Activated CD8-positive, alpha-beta T cell treated with anti-CD3 and anti-CD28 coated beads, Interleukin-2, amount 10 ng/mL, durations not matched to agents 7 days and 5 days (primary cell): ENCODE measurements at regions not wholly inside any gene's neighbourhood (a gene's known extent, or its start where the extent isn't known, plus 50 kb on each side); places are given as distances from the start of the nearest gene placed in this dataset.

Source experiments
- ATAC-seq: fragments of 150-1000 bp; cut with Tn5 transposase; one replicate; pipeline ENCODE4 v1.10.0; 2021; ENCODE audit warnings: moderate library complexity
- CTCF ChIA-PET: fragments of 350-600 bp; sonication (Branson Sonifier 250); formaldehyde crosslinking; loops from one replicate; lab custom pipeline; 2021; ENCODE audit warnings: antibody characterized with exemption; lab: Charles Lee
- POLR2A ChIA-PET: fragments of 350-600 bp; sonication (Branson Sonifier 250); formaldehyde crosslinking; loops from one replicate; lab custom pipeline; 2021; ENCODE audit warnings: antibody characterized with exemption; lab: Charles Lee
- DNase-seq: peaks from one replicate; pipeline ENCODE4 v3.0.0-alpha.2; 2020
- H3K27ac Mint-ChIP-seq: one replicate; pipeline ENCODE4 v1.8.0; 2021; ENCODE audit warnings: mild to moderate bottlenecking, mixed read lengths
- H3K27me3 Mint-ChIP-seq: one replicate; pipeline ENCODE4 v1.8.0; 2021; ENCODE audit warnings: low read depth, mixed read lengths
- H3K36me3 Mint-ChIP-seq: one replicate; pipeline ENCODE4 v1.8.0; 2021; ENCODE audit warnings: low read depth, mixed read lengths
- H3K4me1 Mint-ChIP-seq: one replicate; pipeline ENCODE4 v1.8.0; 2021; ENCODE audit warnings: low read depth, mixed read lengths
- H3K4me3 Mint-ChIP-seq: one replicate; pipeline ENCODE4 v1.8.0; 2021; ENCODE audit warnings: mild to moderate bottlenecking, mixed read lengths
- H3K9me3 Mint-ChIP-seq: one replicate; pipeline ENCODE4 v1.8.0; 2022; ENCODE audit warnings: mixed read lengths; ENCODE audit not compliant: insufficient read depth

DNA sequence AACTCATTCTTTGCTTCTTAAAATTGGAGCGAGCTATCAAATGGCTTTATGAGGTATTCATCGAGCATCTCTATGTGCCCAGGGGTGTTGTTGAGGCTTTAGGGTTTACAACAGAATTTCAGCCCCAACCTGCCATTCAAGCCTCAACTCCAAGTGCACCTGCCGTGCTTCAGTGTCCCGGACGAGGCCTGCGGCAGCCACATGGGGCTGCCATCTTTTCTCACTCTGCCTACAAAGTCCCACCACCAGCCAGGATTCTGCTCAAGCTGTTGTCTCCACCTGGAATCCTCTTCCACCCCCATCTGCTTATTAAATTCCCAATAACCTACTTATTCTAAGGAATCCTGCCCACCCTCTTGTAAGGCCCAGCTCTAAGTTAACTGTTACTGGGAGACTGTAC is 242.4 kb downstream of the OPA1 start:
- no peak overlapping the region for H3K4me3 Mint-ChIP-seq
- ChIA-PET POLR2A (no interaction called here), CTCF (no interaction called here)
- no peaks in the 10 kb centered on the region for H3K9me3 Mint-ChIP-seq
- no peaks in the 10 kb centered on the region for H3K4me1 Mint-ChIP-seq
- no peak overlapping the region for H3K27ac Mint-ChIP-seq
- no peak for DNase-seq
- H3K27me3 Mint-ChIP-seq: peaks cover 10% of the 10 kb centered on the region
- no peak for ATAC-seq
- no peaks in the 10 kb centered on the region for H3K36me3 Mint-ChIP-seq

DNA sequence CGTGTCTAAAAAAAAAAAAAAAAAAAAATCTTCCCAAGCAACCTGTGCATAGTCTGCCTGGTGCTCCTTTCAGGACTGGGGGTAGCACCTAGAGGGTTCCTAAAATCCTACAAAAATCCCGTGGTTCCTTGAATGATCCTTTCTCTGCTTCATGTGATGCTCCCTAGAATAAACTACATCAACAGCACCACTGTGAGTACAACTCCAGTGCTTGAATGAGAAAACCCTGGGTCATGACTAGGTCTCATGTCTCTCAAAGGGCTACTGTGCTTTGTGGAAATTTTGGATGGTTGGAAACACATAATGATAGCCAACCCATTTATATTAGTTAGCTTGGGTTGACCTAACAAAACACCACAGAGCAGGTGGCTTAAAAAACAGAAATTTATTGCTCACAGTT is 243.5 kb downstream of the OPA1 start:
- Mint-ChIP-seq H3K4me3 (no peak overlapping the region), H3K4me1 (no peaks in the 10 kb centered on the region), H3K9me3 (no peaks in the 10 kb centered on the region), H3K36me3 (no peaks in the 10 kb centered on the region), H3K27ac (no peak overlapping the region), H3K27me3 (peaks cover 16% of the 10 kb centered on the region)
- DNase-seq: no peak
- ChIA-PET POLR2A (no interaction called here), CTCF (interaction anchor here (0.5 kb wide), 1 partner anchor 23 kb away, joined by 3 read pairs; no protein-coding TSS in a partner anchor)
- no peak for ATAC-seq

GRCh38 chr3:193836918-193837317 is 243.9 kb downstream of the OPA1 start:
- Mint-ChIP-seq H3K27me3 (peaks cover 20% of the 10 kb centered on the region), H3K27ac (no peak overlapping the region), H3K4me1 (no peaks in the 10 kb centered on the region), H3K36me3 (no peaks in the 10 kb centered on the region), H3K4me3 (no peak overlapping the region), H3K9me3 (no peaks in the 10 kb centered on the region)
- ChIA-PET POLR2A (no interaction called here), CTCF (interaction anchor here (0.5 kb wide), 1 partner anchor 23 kb away, joined by 3 read pairs; no protein-coding TSS in a partner anchor)
- no peak for ATAC-seq
- no peak for DNase-seq

DNA sequence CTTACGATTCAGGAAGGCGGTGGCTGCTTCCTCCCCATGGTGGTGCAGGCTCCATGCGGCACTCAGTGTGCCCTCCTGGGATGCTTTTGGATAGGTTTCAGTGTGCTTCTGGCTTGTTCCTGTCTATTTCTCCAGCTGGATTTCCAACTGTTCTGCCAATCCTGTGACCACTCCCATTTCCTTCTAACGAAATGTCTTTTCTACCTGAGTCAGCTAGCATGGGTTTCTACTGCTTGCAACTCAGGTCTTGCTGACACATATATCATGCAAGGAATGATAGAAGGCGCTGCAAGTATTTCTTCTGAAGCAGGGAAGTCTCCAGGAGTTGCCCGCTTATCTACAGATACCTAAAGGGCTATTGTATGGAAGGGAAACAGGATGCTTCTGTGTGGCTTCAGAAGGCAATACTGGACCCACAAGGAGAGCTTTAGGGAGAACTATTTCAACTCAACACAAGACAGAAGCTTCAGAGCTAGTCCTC is 244.4 kb downstream of the OPA1 start:
- CTCF ChIA-PET: no interaction called here
- POLR2A ChIA-PET: no interaction called here

DNA sequence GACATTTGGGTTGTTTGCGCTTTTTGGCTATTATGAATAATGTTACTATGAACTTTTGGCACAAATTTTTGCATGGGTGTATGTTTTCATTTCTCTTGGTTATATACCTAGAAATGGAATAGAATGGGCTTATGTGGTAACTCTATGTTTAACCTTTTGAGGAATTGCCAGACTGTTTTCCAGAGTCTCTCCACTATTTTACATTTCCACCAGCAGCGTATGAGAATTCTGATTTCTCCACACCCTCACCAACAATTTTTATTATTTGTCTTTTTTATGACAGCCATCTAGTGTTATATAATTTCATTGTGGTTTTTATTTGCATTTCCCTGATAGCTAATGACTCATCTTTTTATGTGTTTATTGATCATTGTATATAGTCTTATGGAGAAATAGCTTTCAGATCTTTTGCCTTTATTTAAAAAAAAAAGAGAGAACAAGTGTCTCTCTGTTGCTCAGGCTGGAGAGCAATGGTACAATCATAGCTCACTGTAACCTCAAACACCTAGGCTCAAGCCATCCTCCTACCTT is 247.2 kb downstream of the OPA1 start:
- no peak for DNase-seq
- no peak for ATAC-seq
- ChIA-PET POLR2A (no interaction called here), CTCF (no interaction called here)
- H3K4me3 Mint-ChIP-seq: no peak overlapping the region
- H3K4me1 Mint-ChIP-seq: no peaks in the 10 kb centered on the region
- H3K9me3 Mint-ChIP-seq: no peaks in the 10 kb centered on the region
- H3K27ac Mint-ChIP-seq: no peak overlapping the region
- no peaks in the 10 kb centered on the region for H3K36me3 Mint-ChIP-seq
- H3K27me3 Mint-ChIP-seq: peaks cover 27% of the 10 kb centered on the region

More for the DNA sequence above, 244.4 kb downstream of the OPA1 start:
- DNase-seq: no peak
- Mint-ChIP-seq H3K27me3 (peaks cover 20% of the 10 kb centered on the region), H3K9me3 (no peaks in the 10 kb centered on the region), H3K4me1 (no peaks in the 10 kb centered on the region), H3K36me3 (no peaks in the 10 kb centered on the region), H3K4me3 (no peak overlapping the region), H3K27ac (no peak overlapping the region)
- no peak for ATAC-seq

- H3K4me3 Mint-ChIP-seq: no peak overlapping the region
- CTCF ChIA-PET: no interaction called here
Observed at GRCh38 chr3:193841581-193841980, 248.6 kb downstream of the OPA1 start.

GRCh38 chr3:193842029-193842798 is 249.2 kb downstream of the OPA1 start:
- Mint-ChIP-seq H3K4me1 (no peaks in the 10 kb centered on the region), H3K36me3 (no peaks in the 10 kb centered on the region), H3K27me3 (peaks cover 36% of the 10 kb centered on the region), H3K4me3 (no peak overlapping the region), H3K9me3 (no peaks in the 10 kb centered on the region), H3K27ac (no peak overlapping the region)
- POLR2A ChIA-PET: no interaction called here
- DNase-seq (no peak), ATAC-seq (no peak)
- CTCF ChIA-PET: no interaction called here

More at GRCh38 chr3:193841581-193841980, 248.6 kb downstream of the OPA1 start:
- Mint-ChIP-seq H3K9me3 (no peaks in the 10 kb centered on the region), H3K27ac (no peak overlapping the region), H3K36me3 (no peaks in the 10 kb centered on the region), H3K27me3 (peaks cover 32% of the 10 kb centered on the region), H3K4me1 (no peaks in the 10 kb centered on the region)
- ATAC-seq (no peak), DNase-seq (no peak)
- POLR2A ChIA-PET: no interaction called here

GRCh38 chr3:193842832-193843473 is 249.9 kb downstream of the OPA1 start:
- no peak overlapping the region for H3K27ac Mint-ChIP-seq
- no peaks in the 10 kb centered on the region for H3K36me3 Mint-ChIP-seq
- H3K27me3 Mint-ChIP-seq: peaks cover 36% of the 10 kb centered on the region
- no peak overlapping the region for H3K4me3 Mint-ChIP-seq
- CTCF ChIA-PET: no interaction called here
- POLR2A ChIA-PET: no interaction called here
- ATAC-seq: no peak
- DNase-seq: no peak
- no peaks in the 10 kb centered on the region for H3K9me3 Mint-ChIP-seq
- H3K4me1 Mint-ChIP-seq: no peaks in the 10 kb centered on the region

GRCh38 chr3:193843474-193844301 is 250.7 kb downstream of the OPA1 start:
- POLR2A ChIA-PET: no interaction called here
- no peak overlapping the region for H3K4me3 Mint-ChIP-seq
- peaks cover 36% of the 10 kb centered on the region for H3K27me3 Mint-ChIP-seq
- H3K27ac Mint-ChIP-seq: no peak overlapping the region
- no peak for DNase-seq
- no peak for ATAC-seq
- H3K4me1 Mint-ChIP-seq: no peaks in the 10 kb centered on the region
- CTCF ChIA-PET: no interaction called here
- no peaks in the 10 kb centered on the region for H3K9me3 Mint-ChIP-seq
- H3K36me3 Mint-ChIP-seq: no peaks in the 10 kb centered on the region

DNA sequence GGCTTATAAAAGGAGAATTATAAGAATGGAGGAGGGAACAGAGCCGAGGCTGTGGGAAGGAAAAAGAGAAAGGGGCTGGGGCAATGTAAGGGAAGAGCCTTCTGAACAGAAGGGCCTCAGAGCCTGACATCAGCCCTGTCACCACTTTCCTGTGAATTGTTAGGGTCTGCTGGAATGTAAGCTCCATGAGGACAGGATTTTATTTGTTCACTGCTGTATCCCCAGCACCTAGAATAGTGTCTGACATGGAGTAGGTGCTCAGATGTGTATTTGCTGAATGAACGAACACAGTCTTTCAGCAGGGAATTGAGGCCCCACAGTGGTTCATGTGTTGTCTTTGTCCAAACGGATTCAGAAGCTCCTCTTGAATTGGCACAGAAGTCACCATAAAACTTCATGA is 251.5 kb downstream of the OPA1 start:
- POLR2A ChIA-PET: no interaction called here
- CTCF ChIA-PET: no interaction called here
- H3K4me1 Mint-ChIP-seq: no peaks in the 10 kb centered on the region

DNA sequence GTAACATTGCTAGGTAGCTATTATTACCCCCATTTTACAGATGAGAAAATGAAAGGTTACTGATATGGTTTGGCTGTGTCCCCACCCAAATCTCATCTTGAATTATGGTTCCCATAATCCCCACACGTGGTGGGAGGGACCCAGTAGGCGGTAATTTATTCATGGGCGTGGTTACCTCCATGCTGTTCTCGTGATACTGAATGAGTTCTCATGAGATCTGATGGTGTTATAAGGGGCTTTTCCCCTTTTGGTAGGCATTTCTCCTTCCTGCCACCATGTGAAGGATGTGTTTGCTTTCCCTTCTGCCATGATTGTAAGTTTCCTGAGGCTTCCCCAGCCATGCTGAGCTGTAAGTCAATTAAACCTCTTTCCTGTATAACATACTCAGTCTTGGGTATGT is 252.1 kb downstream of the OPA1 start:
- CTCF ChIA-PET: no interaction called here
- H3K4me1 Mint-ChIP-seq: no peaks in the 10 kb centered on the region
- no peaks in the 10 kb centered on the region for H3K9me3 Mint-ChIP-seq
- no peak for ATAC-seq
- H3K27me3 Mint-ChIP-seq: peaks cover 34% of the 10 kb centered on the region
- no peak for DNase-seq
- no peak overlapping the region for H3K4me3 Mint-ChIP-seq
- POLR2A ChIA-PET: no interaction called here
- no peak overlapping the region for H3K27ac Mint-ChIP-seq
- H3K36me3 Mint-ChIP-seq: no peaks in the 10 kb centered on the region

More for the DNA sequence above, 251.5 kb downstream of the OPA1 start:
- ATAC-seq (no peak), DNase-seq (no peak)
- no peak overlapping the region for H3K27ac Mint-ChIP-seq
- H3K27me3 Mint-ChIP-seq: peaks cover 36% of the 10 kb centered on the region
- H3K36me3 Mint-ChIP-seq: no peaks in the 10 kb centered on the region
- H3K9me3 Mint-ChIP-seq: no peaks in the 10 kb centered on the region
- H3K4me3 Mint-ChIP-seq: no peak overlapping the region
